Mesenchymal stem cell (in vitro differentiated cells and primary cell): ENCODE measurements at regions not wholly inside any gene's neighbourhood (a gene's known extent, or its start where the extent isn't known, plus 50 kb on each side); places are given as distances from the start of the nearest gene placed in this dataset.

ENCODE experiments used
- DNase-seq: peaks from one replicate; pipeline ENCODE4 v3.0.0-alpha.2; 2013
- H2AFZ ChIP-seq: one replicate; pipeline ENCODE4 v1.6.1; 2013; ENCODE audit warnings: low read depth, mild to moderate bottlenecking, control low read depth, inconsistent platforms, low read length, moderate library complexity
- H2AK5ac ChIP-seq: 2 replicates; pipeline ENCODE4 v1.6.1; 2013; ENCODE audit warnings: low read length, moderate library complexity, mild to moderate bottlenecking, inconsistent platforms; ENCODE audit not compliant: severe bottlenecking
- H2BK120ac ChIP-seq: one replicate; pipeline ENCODE4 v1.6.1; 2013; ENCODE audit warnings: low read depth, mild to moderate bottlenecking, inconsistent platforms, low read length, moderate library complexity
- H2BK12ac ChIP-seq, 2 experiments: one replicate each; pipeline ENCODE4 v1.6.1; 2013; ENCODE audit warnings: inconsistent platforms in 2 of 2, low read length in 2 of 2, mild to moderate bottlenecking in 2 of 2, moderate library complexity in 2 of 2, control low read depth in 1 of 2
- H2BK15ac ChIP-seq: one replicate; pipeline ENCODE4 v1.6.1; 2013; ENCODE audit warnings: mild to moderate bottlenecking, low read depth, inconsistent platforms; ENCODE audit not compliant: poor library complexity, severe bottlenecking
- H2BK5ac ChIP-seq: 2 replicates; pipeline ENCODE4 v1.6.1; 2013; ENCODE audit warnings: low read depth, mild to moderate bottlenecking, low read length, control low read depth, inconsistent platforms; ENCODE audit not compliant: poor library complexity, severe bottlenecking
- H3K14ac ChIP-seq, 2 experiments: one replicate each; pipeline ENCODE4 v1.6.1; 2013; ENCODE audit warnings: inconsistent platforms in 2 of 2, low read length in 2 of 2, control low read depth in 1 of 2, mild to moderate bottlenecking in 1 of 2, moderate library complexity in 1 of 2
- H3K18ac ChIP-seq, 2 experiments: one replicate each; pipeline ENCODE4 v1.6.1; 2013; ENCODE audit warnings: inconsistent platforms in 2 of 2, low read length in 2 of 2, control low read depth in 1 of 2, low read depth in 1 of 2, mild to moderate bottlenecking in 1 of 2
- H3K23ac ChIP-seq, 2 experiments: one replicate each; pipeline ENCODE4 v1.6.1; 2013; ENCODE audit warnings: inconsistent platforms in 2 of 2, low read length in 2 of 2, mild to moderate bottlenecking in 2 of 2, moderate library complexity in 2 of 2, control low read depth in 1 of 2
- H3K27ac ChIP-seq: 2 replicates; pipeline ENCODE4 v1.5.1; 2013; ENCODE audit warnings: mild to moderate bottlenecking, moderate library complexity, low read length, control low read depth, inconsistent platforms; ENCODE audit not compliant: poor library complexity, severe bottlenecking
- H3K27me3 ChIP-seq, 2 experiments: 2 replicates each; pipeline versions ENCODE4 v1.6.1 to v1.7.0; 2013; ENCODE audit warnings: low read length in 2 of 2, mild to moderate bottlenecking in 2 of 2, moderate library complexity in 2 of 2, control low read depth in 1 of 2, inconsistent platforms in 1 of 2; ENCODE audit not compliant: control insufficient read depth in 1 of 2, insufficient read depth in 1 of 2
- H3K36me3 ChIP-seq, 2 experiments: 2 replicates each; pipeline versions ENCODE4 v1.6.1 to v1.7.0; 2013; ENCODE audit warnings: low read length in 2 of 2, control low read depth in 1 of 2, inconsistent platforms in 1 of 2, low read depth in 1 of 2, mild to moderate bottlenecking in 1 of 2; ENCODE audit not compliant: insufficient read depth in 2 of 2, control insufficient read depth in 1 of 2
- H3K4ac ChIP-seq, 2 experiments: one replicate each; pipeline ENCODE4 v1.6.1; 2013; ENCODE audit warnings: inconsistent platforms in 2 of 2, low read length in 2 of 2, mild to moderate bottlenecking in 2 of 2, moderate library complexity in 2 of 2, control low read depth in 1 of 2, low read depth in 1 of 2
- H3K4me1 ChIP-seq: 2 replicates; pipeline ENCODE4 v1.6.1; 2013; ENCODE audit warnings: low read depth, low read length, control low read depth; ENCODE audit not compliant: control insufficient read depth, insufficient read depth
- H3K4me2 ChIP-seq: 2 replicates; pipeline ENCODE4 v1.6.1; 2013; ENCODE audit warnings: low read length, mild to moderate bottlenecking, inconsistent platforms; ENCODE audit not compliant: poor library complexity, severe bottlenecking
- H3K4me3 ChIP-seq, 2 experiments: 2 replicates each; pipeline versions ENCODE4 v1.5.1 to v1.7.0; 2013; ENCODE audit warnings: low read length in 2 of 2, mild to moderate bottlenecking in 2 of 2, control low read depth in 1 of 2, low read depth in 1 of 2; ENCODE audit not compliant: insufficient read depth in 1 of 2
- H3K79me1 ChIP-seq: replicated peaks from 2 replicates; pipeline ENCODE4 v1.6.1; 2013; ENCODE audit warnings: mild to moderate bottlenecking, control low read depth, low read length, inconsistent platforms; ENCODE audit not compliant: poor library complexity, severe bottlenecking
- H3K9ac ChIP-seq: 2 replicates; pipeline ENCODE4 v1.7.0; 2013; ENCODE audit warnings: mild to moderate bottlenecking, low read length, moderate library complexity
- H3K9me3 ChIP-seq: 2 replicates; pipeline ENCODE4 v1.7.0; 2013; ENCODE audit warnings: mild to moderate bottlenecking, low read length; ENCODE audit not compliant: control insufficient read depth
- H4K8ac ChIP-seq: one replicate; pipeline ENCODE4 v1.6.1; 2013; ENCODE audit warnings: inconsistent platforms, mild to moderate bottlenecking, low read length, moderate library complexity
- H4K91ac ChIP-seq: one replicate; pipeline ENCODE4 v1.6.1; 2013; ENCODE audit warnings: mild to moderate bottlenecking, low read length, inconsistent platforms
- WGBS: methylation state at CpG from one replicate; pipeline ENCODE4 v1.1.7; 2013; ENCODE audit warnings: mixed read lengths; 5-methylcytosine and 5-hydroxymethylcytosine counted together

GRCh38 chrX:16067886-16068515, 55.4 kb upstream of the GRPR start:
- Histone ChIP-seq H3K27ac (no peak overlapping the region), H3K36me3 (no peaks in the 10 kb centered on the region)
- WGBS = 88% methylated on average over 1 of the region's 1 CpG

DNA sequence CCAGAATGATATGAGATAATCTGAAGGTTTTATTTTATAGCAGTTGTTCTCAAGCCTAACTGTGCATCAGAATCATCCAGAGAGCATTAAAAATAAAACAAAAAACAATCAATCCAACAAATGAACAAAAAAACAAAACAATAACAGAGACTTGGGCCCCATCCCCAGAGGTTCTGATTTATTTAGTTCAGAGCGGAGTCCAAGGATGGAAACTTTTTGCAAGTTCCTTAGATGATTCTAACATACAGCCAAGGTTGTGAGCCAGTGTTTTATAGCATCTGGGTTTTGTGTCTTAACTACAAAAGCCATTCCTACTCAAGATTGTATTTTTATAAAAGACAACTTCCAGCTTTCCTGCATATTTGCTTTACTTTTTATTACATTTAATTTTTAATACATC, 59.4 kb upstream of the GRPR start:
- no peak overlapping the region for H2BK15ac ChIP-seq
- H3K9ac ChIP-seq = no peak overlapping the region
- H3K4me3 ChIP-seq = no peak overlapping the region
- H4K91ac ChIP-seq = no peak overlapping the region
- no peak overlapping the region for H3K4me2 ChIP-seq
- H2BK5ac ChIP-seq = no peak overlapping the region
- no peak for DNase-seq
- no peak overlapping the region for H2BK120ac ChIP-seq
- no peak overlapping the region for H2AK5ac ChIP-seq
- no peak overlapping the region for H3K27ac ChIP-seq
- no peak overlapping the region for H3K18ac ChIP-seq
- H3K9me3 ChIP-seq = no peaks in the 10 kb centered on the region
- H3K79me1 ChIP-seq = no peaks in the 10 kb centered on the region
- no peak overlapping the region for H2AFZ ChIP-seq
- no CpG with 5 or more reads among the region's 1 CpG for WGBS
- H3K23ac ChIP-seq = no peak overlapping the region
- no peak overlapping the region for H3K14ac ChIP-seq
- H3K4ac ChIP-seq = no peak overlapping the region
- no peaks in the 10 kb centered on the region for H3K4me1 ChIP-seq
- H3K36me3 ChIP-seq = no peaks in the 10 kb centered on the region
- H2BK12ac ChIP-seq = no peak overlapping the region
- no peak overlapping the region for H4K8ac ChIP-seq
- no peaks in the 10 kb centered on the region for H3K27me3 ChIP-seq

More at GRCh38 chrX:16067886-16068515, 55.4 kb upstream of the GRPR start:
- Histone ChIP-seq H3K14ac (no peak overlapping the region), H3K18ac (no peak overlapping the region), H2AFZ (no peak overlapping the region), H2BK12ac (no peak overlapping the region), H2BK5ac (no peak overlapping the region), H4K8ac (no peak overlapping the region), H3K9me3 (peaks cover 8% of the 10 kb centered on the region), H3K79me1 (no peaks in the 10 kb centered on the region), H4K91ac (no peak overlapping the region), H2AK5ac (no peak overlapping the region), H2BK120ac (no peak overlapping the region), H2BK15ac (no peak overlapping the region), H3K4me1 (no peaks in the 10 kb centered on the region), H3K23ac (no peak overlapping the region), H3K4me3 (no peak overlapping the region), H3K27me3 (no peaks in the 10 kb centered on the region), H3K4ac (no peak overlapping the region), H3K9ac (no peak overlapping the region), H3K4me2 (no peak overlapping the region)
- DNase-seq = no peak

DNA sequence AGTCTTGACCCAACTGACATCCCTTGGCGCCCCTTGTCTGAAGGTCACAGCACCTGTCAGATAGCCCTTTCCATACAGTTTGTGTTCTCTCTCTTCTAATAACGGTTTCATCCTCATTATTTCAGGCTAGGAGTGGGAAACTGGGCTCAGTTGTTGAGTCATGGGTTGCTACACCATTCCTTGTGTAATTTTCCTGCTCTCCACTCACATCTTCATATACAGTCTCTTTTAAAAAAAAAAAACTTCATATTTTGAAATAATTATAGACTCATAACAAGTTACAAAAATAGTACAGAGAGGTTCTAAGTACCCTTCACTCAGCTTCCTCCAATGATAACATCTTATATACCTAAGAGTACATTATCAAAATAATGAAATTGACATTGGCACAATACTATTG, 60.2 kb upstream of the GRPR start:
- Histone ChIP-seq H3K27me3 (no peaks in the 10 kb centered on the region), H3K4me3 (no peak overlapping the region), H4K91ac (no peak overlapping the region), H2AK5ac (no peak overlapping the region), H3K4ac (no peak overlapping the region), H3K4me2 (no peak overlapping the region), H3K9me3 (no peaks in the 10 kb centered on the region), H3K79me1 (no peaks in the 10 kb centered on the region), H3K36me3 (no peaks in the 10 kb centered on the region), H2AFZ (no peak overlapping the region), H3K14ac (no peak overlapping the region), H3K27ac (no peak overlapping the region), H3K9ac (no peak overlapping the region), H4K8ac (no peak overlapping the region), H3K18ac (no peak overlapping the region), H3K23ac (no peak overlapping the region), H2BK12ac (no peak overlapping the region), H2BK5ac (no peak overlapping the region), H3K4me1 (no peaks in the 10 kb centered on the region), H2BK120ac (no peak overlapping the region), H2BK15ac (no peak overlapping the region)
- DNase-seq = no peak
- WGBS = no CpG with 5 or more reads among the region's 2 CpGs

DNA sequence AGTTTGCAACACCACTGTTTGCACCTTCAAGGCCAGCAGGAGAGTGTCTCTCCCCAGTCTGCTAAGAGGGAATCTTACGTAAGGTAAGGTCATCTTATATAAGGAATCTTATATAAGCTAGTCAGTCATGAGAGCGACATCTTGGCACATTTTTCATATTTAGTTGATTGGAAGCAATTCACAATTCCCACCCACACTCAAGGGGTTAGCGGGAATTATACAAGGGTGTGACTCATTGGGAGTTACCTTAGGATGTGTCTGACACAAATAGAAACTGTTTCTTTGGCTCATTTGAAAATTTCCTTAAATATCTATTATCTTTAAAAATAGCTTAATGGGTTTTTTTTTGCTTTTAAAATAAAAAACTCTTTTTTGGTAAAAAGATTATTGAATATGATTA, 62.1 kb upstream of the GRPR start:
- H4K91ac ChIP-seq = no peak overlapping the region
- no peaks in the 10 kb centered on the region for H3K27me3 ChIP-seq
- no peaks in the 10 kb centered on the region for H3K36me3 ChIP-seq
- no peaks in the 10 kb centered on the region for H3K4me1 ChIP-seq
- H3K4me2 ChIP-seq = no peak overlapping the region
- H3K9me3 ChIP-seq = no peaks in the 10 kb centered on the region
- no peak overlapping the region for H4K8ac ChIP-seq
- no peak overlapping the region for H2AFZ ChIP-seq
- H3K4me3 ChIP-seq = no peak overlapping the region
- no peak overlapping the region for H2BK120ac ChIP-seq
- H2AK5ac ChIP-seq = no peak overlapping the region
- no peak overlapping the region for H3K14ac ChIP-seq
- no CpG with 5 or more reads among the region's 3 CpGs for WGBS
- H2BK15ac ChIP-seq = no peak overlapping the region
- H3K4ac ChIP-seq = no peak overlapping the region
- H3K79me1 ChIP-seq = no peaks in the 10 kb centered on the region
- no peak overlapping the region for H3K9ac ChIP-seq
- H3K27ac ChIP-seq = no peak overlapping the region
- no peak for DNase-seq
- no peak overlapping the region for H2BK5ac ChIP-seq
- H3K18ac ChIP-seq = no peak overlapping the region
- H3K23ac ChIP-seq = no peak overlapping the region
- no peak overlapping the region for H2BK12ac ChIP-seq
